GM18907 (cell line): ENCODE measurements at regions not wholly inside any gene's neighbourhood (a gene's known extent, or its start where the extent isn't known, plus 50 kb on each side); places are given as distances from the start of the nearest gene placed in this dataset.
"Not testable (repeated sequence)": the region's sequence is repeated elsewhere in the genome, so short reads cannot be mapped to it uniquely, and the experiment has no call there.

Source experiments
- ATAC-seq: cut with Tn5 transposase; IDR thresholded peaks from one replicate; pipeline ENCODE4 v1.9.1; 2021; ENCODE audit warnings: mild to moderate bottlenecking, moderate library complexity; ENCODE audit not compliant: unreplicated experiment

DNA sequence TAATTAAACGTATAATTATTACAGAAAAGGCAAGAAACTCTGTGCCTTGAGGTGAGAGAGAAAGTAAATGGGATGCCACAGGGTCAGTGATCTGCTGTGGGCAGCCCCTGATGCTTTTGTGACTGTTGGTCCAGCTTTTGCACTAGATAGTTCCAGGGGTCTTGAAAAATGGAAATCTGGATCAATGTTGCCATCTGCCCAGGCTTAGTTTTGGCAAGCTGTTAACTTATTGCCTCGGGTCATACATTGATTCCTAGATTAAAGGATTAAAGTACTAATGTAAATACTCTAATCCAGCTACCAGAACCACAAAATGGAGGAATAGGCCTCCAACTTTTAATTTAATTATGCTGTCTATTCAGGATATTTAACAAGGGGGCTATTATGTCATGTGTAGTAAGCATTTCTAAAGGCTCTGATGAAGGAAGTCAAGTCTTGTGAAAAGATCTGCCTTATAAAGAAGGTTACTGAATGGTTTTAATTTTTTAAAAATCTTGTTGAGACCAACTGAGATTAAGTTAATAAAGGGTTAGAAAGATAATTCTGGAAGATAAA is 376.0 kb upstream of the HS3ST5 start:
- no peak for ATAC-seq

DNA sequence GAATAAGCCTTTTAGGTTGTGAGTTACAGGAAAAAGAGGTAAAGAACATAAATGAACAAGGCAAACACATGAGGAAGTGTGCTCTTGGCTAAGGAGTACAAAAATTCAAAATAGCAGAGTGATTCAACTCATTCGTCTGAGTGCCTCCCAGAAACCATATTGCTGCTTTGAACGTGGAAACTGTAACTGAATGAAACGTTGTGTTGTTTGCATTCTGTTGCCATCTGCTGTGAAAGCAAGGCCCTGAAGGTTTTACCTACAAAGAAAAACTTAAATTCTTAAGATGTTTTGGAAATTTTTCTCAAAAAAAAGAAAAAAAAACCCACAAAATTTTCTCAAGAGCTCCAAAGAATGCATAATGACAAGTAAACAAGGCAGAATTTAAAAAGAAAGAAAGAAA is 375.4 kb upstream of the HS3ST5 start:
- no peak for ATAC-seq

DNA sequence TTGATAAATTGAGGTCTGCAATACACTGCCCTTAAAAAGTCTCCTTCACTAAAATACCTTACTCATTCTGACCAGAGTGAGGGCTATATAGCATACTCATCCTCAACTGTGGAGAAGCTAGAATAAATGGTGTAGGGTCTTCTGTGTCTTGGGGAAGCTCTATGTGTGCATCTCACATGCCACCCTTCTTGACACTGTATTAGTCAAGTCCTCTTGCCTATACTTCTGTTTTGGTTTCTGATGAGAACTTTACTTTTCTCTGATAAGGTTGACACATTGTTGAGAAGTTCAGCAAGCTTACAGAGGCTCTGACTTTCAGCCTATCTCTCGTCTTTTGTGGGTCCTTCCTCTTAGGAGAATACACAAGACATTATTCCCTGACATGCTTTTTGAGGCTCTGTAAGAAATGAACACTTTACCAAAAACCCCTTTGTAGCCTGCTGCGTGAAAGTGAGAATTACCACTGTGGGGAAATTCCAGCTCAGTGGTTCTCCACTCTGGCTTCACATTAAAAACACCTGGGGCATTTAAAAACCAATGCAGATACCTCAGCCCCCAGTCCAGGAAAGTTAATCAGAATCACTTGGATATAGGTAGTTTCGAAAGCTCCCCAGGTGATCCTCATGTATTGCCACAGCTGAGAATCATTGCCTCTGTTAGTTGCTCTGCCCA is 372.1 kb upstream of the HS3ST5 start:
- peak; percentile 82 for ATAC-seq

DNA sequence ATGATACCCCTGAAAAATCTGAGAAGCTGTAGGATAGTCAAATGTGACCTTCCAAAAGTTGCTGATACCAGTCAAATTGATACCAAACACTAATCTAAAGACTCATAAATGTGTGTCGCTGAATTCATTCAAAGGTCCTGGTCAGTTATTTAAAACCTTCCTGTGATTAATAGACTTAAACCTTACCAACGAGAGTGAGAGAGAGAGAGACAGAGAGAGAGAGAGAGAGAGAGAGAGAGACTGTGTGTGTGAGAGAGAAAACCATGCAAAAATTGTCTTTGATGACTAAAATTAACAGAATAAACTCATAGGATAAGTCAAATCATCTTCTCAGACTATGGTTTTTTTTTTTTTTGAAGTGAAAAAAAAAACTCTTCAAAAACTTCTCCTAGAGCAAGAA is 370.9 kb upstream of the HS3ST5 start:
- ATAC-seq = no peak

DNA sequence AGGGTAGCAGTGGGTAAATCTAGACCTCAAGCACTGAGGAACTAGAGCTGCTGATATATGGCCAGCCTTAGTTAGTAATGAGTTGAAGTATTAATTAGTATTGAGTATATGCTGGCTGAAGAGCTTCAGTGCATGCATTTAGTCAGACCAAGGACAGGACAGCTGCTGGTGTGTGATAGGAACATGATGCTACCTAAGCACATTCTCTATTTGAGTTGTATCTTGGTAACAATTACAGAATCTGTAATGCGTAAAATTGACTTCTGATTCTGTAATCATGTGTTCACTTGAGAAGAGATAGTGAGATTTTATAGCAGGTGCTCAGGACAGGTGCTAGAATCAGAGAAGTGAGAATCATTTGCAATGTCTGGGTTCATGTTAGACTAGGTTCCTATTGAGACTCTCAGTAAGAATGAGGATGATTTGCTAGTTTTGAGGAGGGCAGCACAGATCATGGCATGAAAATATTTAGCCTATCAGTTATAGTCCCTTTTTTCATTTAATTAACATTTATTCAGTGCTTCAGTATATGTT is 369.4 kb upstream of the HS3ST5 start:
- no peak for ATAC-seq

DNA sequence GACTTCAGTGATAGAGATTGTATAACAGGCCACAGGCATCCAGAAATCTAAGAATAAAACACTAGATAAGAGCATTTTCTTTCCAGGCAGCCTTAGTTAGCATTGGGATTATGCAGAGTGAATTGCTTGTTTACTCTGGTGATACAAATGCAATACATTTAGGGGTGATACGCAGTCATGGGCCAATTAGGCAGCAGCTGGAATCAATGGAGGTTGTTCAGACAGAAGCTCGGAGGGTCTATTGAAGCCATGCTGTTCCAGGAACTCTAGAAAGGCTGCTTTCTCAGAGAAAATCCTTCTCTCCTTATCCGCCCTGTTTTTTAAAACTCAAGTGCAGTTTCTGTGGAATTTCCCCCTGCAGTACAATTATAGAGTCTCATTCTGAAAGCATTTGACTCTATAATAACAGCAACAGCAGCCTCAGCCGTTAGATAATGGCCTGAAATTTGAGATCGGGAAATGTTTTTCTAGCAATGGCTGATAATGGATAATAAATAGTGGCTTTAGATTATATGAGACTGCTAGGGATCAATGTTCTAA is 364.3 kb upstream of the HS3ST5 start:
- no peak for ATAC-seq

DNA sequence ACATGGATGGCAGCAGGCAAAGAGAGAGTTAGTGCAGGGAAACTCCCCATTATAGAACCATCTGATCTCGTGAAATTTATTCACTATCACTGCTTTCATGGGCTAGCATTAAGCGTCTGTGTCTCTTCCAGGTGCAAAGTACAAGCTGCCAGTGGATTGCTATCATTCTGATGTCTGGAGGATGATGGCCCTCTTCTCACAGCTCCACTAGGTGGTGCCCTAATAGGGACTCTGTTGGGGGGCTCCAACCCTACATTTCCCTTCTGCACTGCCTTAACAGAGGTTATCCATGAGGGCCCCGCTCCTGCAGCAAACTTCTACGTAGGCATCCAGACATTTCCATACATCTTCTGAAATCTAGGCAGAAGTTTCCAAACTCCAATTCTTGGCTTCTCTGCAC is 347.8 kb upstream of the HS3ST5 start:
- no peak for ATAC-seq

DNA sequence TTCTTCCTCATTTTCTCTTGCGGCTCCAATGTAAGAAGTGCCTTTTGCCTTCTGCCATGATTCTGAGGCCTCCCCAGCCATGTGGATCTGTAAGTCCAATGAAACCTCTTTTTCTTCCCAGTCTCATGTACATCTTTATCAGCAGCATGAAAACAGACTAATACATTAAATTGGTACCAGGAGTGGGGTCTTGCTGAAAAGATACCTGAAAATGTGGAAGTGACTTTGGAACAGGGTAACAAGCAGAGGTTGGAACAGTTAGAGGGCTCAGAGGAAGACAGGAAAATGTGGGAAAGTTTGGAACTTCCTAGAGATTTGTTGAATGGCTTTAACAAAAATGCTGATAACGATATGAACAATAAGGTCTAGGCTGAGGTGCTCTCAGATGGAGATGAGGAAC is 316.7 kb upstream of the HS3ST5 start:
- ATAC-seq = no peak

DNA sequence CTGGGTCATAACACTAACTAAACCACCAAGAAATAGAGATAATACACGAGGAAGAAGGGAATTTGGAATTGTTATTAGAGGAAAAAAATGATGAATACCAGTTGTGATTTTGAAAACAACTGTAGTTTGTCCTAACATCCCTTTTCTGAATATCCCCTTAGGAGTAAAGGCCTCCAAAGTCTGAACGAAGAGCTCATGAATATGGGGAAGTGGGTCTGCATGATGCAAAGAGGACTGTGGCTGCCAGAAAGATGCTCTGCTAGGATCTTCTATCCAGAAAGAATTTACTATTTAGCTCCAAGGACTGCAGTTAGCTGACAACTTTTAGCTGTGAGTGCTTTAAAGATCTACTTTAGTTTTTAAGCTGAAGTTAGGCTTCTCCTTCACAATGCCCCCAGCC is 308.8 kb upstream of the HS3ST5 start:
- no peak for ATAC-seq

DNA sequence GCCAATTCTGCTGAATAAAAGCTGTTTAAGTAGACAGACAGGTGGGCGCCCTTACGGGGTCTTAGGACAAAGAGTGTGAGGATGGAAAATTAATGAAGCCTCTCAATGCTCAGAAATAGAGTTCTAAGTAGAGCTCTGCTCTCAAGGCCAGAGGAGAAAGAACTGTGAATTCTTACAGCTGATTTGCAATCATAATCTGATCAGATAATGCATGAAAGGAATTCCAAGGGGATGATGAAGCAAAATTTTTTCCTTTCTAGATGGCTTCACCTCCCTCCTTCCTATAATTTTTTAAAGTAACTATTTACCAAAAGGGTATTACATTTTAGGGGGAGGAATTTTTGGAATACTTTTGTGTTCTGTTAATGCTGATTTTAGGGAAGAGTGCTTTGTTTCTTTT is 308.1 kb upstream of the HS3ST5 start:
- no peak for ATAC-seq

DNA sequence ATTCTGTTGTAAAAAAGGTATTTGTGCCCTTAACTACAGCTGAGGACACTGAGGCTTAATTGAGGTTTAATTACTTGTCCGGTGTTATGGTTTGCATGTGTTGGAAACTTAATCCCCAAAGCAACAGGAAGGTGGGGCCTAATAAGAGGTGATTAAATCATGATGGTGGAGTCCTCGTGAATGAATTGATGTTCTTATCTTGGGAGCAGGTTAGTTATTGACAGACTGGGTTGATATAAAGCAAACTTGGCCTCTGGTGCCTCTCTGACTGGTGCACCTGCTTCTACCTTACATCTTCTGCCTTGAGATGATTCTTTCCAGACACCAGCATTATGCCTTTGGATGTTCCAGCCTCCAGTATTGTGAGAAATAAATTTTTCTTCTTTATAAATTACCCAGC is 306.5 kb upstream of the HS3ST5 start:
- ATAC-seq = no peak

DNA sequence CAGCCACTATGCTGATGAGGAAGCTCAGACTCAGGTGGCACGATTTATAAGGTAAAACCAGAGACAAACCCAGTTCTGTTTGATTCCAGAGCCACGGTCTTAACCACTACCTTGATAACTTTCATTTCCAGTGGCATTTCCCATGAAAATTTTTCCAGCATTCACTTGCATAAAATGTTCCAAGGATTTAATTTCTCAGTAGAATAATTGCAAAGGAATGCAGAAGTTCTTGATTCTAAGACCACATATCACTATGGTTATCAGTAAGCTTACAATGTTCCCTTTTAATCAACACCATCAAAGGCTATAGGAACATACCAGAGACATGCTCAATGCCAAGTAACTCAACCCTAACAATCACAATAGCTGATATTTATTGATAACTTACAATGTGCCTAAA is 306.0 kb upstream of the HS3ST5 start:
- no peak for ATAC-seq

DNA sequence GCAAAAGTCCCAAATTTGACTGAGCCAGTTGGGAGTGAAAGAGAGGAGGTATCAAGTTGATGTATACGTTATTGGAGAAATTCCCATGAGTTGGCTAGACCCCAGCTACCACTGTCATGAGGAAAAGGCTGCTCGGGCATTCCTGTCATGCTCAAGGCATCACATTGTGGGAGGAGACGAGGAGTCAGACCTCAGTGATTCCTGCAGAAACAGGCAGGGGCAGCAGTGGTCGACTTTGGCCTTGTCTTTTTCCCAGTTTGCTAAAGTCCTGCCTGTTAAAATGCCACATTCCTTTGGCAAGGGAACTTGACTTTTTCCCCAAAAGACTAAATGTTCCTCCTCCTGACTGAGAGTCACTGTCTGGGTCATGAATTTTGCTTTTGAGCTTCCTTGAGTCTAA is 295.5 kb upstream of the HS3ST5 start:
- no peak for ATAC-seq

DNA sequence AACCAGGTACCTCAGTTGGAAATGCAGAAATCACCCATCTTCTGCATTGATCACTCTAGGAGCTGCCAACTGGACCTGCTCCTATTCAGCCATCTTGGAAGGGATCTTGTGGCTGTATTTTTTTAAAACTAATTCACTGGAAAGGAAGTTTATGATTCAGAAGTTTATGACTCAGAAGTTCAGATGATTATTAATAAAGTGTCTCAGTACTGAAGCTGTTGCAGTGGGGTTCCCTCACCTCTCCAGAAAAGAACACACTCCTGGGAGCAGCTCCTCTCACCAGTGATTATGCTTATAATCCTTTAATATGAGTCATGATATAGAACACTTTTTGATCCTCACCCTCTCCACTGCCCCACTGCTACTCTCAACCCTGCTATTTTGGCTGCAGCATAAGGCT is 291.2 kb upstream of the HS3ST5 start:
- no peak for ATAC-seq

DNA sequence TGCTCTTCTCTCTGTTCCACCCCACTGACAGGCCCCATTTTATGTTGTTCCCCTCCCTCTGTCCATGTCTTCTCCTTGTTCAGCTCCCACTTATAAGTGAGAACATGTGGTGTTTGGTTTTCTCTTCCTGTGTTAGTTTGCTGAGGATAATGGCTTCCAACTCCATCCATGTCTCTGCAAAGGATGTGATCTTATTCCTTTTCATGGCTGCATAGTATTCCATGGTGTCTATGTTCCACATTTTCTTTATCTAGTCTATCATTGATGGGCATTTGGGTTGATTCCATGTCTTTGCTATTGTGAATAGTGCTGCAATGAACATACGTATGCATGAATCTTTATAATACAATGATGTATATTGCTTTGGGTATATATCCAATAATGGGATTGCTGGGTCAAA is 283.4 kb upstream of the HS3ST5 start:
- not testable (repeated sequence) for ATAC-seq

DNA sequence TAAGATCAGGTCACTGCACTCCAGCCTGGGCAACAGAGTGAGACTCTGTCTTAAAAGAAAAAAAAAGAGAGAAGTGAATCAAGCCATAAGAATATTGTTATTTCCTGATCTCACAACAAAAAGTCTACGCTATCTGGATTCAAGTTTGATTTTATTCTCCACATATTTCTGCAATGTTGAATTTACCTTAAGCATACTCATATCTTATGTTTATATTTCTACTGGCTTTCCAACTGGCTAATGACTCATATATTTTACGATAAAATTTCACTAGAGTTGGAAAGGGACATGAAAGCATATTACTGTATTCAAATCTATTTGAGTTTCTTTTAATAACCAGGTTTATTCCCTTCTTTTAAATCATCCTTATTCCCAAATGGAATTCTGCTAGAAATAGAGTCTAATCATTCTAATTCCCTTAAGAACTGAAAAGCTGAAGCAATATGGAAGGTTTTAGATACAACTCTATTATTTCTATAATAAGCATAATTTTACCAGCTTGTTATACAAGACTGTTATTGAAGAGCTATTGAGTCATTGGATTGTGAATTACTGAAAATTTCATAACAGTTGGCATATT is 276.9 kb upstream of the HS3ST5 start:
- no peak for ATAC-seq

DNA sequence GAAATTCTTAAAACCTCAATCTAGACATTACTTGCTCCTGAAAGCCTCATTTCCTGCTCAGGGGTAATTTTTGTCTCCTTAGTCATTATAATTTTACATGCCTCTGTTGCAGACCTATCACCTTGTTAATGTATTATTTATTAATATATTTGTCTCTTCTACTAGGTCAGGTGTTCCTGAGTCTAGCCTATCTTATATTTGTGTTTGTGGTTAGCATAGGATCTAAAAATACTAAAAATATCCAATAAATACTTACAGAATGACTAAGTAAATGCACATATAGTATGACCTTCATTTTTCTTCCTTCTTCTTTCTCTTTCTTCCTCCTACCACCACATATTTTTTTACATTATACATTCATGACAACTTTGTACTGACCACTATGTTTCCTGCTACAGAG is 268.9 kb upstream of the HS3ST5 start:
- peak; percentile 80 for ATAC-seq

DNA sequence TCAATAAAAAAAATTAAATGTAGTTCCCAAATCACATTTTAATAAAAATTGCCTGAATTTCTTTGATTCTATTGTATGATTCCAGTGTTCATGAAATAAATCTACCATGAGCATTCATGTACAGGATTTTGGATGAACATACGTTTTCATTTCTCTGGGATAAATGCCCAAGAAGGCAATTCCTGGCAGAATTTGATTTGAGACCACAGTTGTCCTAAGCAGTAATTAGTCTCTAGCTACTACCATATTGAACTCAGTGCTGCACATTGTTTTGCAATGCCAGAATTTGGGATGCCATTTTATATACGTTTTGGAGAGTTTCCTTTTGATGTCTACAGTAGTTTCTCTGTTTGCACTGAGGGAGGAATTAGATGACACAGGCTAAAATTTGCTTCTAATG is 265.3 kb upstream of the HS3ST5 start:
- no peak for ATAC-seq

DNA sequence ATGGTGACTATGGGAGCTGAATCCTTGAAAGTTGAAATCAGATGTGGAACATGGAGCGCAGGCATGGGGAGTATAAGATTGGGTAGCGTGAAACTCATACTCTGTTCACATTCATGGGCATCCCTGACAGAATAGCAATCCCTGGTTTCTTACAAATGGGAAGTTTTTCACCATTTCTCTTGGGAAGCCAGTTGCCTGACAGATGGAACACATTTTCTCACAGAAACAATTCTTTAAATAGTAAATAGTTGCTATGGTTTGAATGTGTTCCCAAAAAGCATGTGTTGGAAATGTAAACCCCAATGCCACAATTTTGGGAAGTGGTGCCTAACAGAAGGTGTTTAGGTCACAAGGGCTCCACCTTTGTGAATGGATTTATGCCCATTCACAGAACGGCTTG is 262.8 kb upstream of the HS3ST5 start:
- ATAC-seq = no peak

DNA sequence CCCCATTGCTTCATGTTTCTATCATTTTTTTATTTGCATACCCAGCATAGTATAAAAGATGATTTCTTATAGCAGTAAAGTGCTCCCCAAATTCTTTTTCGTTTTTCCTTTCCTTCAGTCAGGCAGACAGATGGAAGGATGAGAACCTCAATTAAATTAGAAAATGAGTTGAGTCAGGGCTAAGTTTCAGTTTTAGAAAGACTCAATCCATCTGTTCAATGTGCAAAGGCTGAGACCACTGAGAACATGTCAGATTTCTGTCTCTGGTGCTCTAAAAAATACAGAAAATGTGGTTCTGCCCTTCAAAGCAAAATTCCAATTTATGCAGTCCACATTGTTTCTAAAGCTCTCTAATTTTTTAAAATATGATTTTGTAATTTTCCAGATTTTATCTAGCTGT is 257.6 kb upstream of the HS3ST5 start:
- ATAC-seq = no peak

DNA sequence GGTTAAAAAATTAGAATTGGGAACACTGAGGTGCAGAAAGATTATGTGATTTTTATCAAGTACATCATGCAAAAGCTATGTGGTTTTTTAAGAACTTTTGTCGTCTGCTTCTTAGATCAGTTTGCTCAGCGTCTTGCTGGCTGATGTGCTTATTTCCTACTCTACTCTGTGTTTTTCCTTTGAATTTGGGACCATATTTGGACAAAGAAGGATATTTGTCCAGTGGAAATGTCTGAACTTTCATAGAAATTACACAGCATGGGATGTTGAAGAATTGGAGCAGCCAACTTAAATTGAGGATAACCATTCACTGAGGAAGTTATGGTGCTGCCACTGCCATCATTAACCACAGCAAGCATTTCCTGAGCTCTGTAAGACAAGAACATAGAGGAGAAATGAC is 252.8 kb upstream of the HS3ST5 start:
- ATAC-seq = no peak

DNA sequence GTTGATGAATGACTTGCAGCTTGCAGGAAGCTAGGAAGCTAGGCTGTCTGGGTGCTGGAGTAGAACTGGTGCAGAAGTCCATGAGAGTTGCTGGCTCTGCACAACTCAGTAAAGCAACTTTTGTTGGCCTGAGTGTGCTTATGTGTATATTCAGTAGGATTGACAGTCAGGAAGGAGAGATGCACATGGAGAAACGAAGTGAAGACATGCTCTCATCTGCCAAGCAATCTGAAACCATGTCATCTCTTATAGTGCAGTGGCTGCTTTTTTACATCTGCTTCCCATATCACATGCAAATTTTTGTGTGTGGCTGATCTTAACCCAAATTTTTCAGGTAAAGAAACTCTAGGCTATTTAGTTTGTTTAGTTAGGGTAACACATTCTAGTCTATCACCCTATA is 252.4 kb upstream of the HS3ST5 start:
- no peak for ATAC-seq
